ENCODE measurements at regions not wholly inside any gene's neighbourhood (a gene's known extent, or its start where the extent isn't known, plus 50 kb on each side); places are given as distances from the start of the nearest gene placed in this dataset.

DNA sequence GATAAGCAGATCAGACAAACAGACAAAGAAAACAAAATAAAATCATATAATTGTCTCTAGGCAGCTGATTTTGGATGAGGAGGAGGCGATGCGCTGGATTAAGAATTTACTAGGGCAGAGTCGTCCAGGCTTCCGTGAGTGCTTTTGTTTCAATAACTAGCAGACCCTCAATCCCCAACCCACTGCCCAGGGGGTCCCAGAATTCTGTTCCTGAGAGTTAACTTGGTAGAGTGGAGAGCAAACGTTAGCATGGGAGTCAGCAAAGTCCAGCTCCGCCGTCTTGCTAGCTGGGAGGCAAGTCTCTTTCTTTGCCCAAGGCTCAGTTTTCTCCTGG is 95.5 kb upstream of the TBX5 start:
- TF ChIP-seq, protein P1, sequence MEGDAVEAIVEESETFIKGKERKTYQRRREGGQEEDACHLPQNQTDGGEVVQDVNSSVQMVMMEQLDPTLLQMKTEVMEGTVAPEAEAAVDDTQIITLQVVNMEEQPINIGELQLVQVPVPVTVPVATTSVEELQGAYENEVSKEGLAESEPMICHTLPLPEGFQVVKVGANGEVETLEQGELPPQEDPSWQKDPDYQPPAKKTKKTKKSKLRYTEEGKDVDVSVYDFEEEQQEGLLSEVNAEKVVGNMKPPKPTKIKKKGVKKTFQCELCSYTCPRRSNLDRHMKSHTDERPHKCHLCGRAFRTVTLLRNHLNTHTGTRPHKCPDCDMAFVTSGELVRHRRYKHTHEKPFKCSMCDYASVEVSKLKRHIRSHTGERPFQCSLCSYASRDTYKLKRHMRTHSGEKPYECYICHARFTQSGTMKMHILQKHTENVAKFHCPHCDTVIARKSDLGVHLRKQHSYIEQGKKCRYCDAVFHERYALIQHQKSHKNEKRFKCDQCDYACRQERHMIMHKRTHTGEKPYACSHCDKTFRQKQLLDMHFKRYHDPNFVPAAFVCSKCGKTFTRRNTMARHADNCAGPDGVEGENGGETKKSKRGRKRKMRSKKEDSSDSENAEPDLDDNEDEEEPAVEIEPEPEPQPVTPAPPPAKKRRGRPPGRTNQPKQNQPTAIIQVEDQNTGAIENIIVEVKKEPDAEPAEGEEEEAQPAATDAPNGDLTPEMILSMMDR (IDR thresholded peaks at IDR 0.05) = no peak
- TF ChIP-seq POLR2A (IDR thresholded peaks at IDR 0.05) = no peak
